ENCODE measurements at regions not wholly inside any gene's neighbourhood (a gene's known extent, or its start where the extent isn't known, plus 50 kb on each side); places are given as distances from the start of the nearest gene placed in this dataset.
"Not testable (repeated sequence)": the region's sequence is repeated elsewhere in the genome, so short reads cannot be mapped to it uniquely, and the experiment has no call there.

GRCh38 chrX:3914059-3914458 lies 200.6 kb upstream of the PRKX start:
- not testable (repeated sequence) for TF ChIP-seq CTCF (IDR thresholded peaks at IDR 0.05; ENCODE audit: extremely low read depth in 1 of 2, insufficient read depth in 1 of 2, low read depth in 1 of 2, low read length in 2 of 2); POLR2A (IDR thresholded peaks at IDR 0.05; ENCODE audit: low read depth, low read length); POLR2AphosphoS5 (IDR thresholded peaks at IDR 0.05; ENCODE audit: insufficient read depth, low read depth, low read length); EZH2 (IDR thresholded peaks at IDR 0.05; ENCODE audit: borderline replicate concordance, low read depth, low read length, severe bottlenecking); GATA2 (IDR thresholded peaks at IDR 0.05; ENCODE audit: insufficient read depth, insufficient read length, low read depth, low read length); MYC (IDR thresholded peaks at IDR 0.05; ENCODE audit: low read depth, low read length); MAX (IDR thresholded peaks at IDR 0.05; ENCODE audit: insufficient read depth, insufficient read length)
